22Rv1 (cell line): ENCODE measurements at regions not wholly inside any gene's neighbourhood (a gene's known extent, or its start where the extent isn't known, plus 50 kb on each side); places are given as distances from the start of the nearest gene placed in this dataset.
A peak's percentile ranks its signal among the peaks of the same experiment; 100 is the strongest.

Source experiments
- ZFX ChIP-seq: fragments of 450-650 bp; IDR thresholded peaks from 2 replicates; pipeline ENCODE4 v1.6.1; 2017; ENCODE audit warnings: antibody characterized with exemption, borderline replicate concordance
- TF ChIP-seq, protein P1 (sequence below): fragments of 450-650 bp; IDR thresholded peaks from 2 replicates; pipeline ENCODE4 v1.5.1; 2017; ENCODE audit warnings: mild to moderate bottlenecking

DNA sequence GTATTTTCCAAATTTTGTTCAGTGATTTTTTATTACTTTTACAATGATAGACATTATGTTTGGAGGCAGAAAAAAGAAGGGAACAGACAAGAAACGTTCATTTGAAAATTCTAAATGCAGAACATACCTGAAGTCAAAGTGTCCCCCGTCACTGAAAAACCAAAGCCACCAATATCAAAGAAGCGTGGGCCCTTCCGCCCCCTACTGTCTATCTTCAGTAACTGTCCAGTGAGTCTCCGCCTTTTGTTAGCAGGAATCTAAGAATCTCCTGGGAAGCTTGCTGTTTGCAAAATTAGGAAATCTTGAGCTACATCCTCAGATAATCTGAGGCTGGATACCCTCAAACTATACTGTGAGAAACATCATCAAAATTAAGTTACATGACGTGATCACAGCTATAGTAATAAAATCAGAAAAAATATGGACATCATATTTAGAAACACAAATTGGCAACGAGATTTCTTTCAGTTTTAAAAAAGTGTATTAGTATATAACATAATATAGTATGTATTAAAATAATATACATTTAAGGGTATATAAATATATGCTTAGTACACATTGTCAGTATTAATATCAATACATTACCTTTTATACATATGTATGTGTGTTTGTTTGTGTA lies 169.3 kb upstream of the AKR1E2 start:
- TF ChIP-seq, protein P1, sequence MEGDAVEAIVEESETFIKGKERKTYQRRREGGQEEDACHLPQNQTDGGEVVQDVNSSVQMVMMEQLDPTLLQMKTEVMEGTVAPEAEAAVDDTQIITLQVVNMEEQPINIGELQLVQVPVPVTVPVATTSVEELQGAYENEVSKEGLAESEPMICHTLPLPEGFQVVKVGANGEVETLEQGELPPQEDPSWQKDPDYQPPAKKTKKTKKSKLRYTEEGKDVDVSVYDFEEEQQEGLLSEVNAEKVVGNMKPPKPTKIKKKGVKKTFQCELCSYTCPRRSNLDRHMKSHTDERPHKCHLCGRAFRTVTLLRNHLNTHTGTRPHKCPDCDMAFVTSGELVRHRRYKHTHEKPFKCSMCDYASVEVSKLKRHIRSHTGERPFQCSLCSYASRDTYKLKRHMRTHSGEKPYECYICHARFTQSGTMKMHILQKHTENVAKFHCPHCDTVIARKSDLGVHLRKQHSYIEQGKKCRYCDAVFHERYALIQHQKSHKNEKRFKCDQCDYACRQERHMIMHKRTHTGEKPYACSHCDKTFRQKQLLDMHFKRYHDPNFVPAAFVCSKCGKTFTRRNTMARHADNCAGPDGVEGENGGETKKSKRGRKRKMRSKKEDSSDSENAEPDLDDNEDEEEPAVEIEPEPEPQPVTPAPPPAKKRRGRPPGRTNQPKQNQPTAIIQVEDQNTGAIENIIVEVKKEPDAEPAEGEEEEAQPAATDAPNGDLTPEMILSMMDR, result peak; percentile 92
- TF ChIP-seq ZFX, result no peak
